ENCODE measurements at regions not wholly inside any gene's neighbourhood (a gene's known extent, or its start where the extent isn't known, plus 50 kb on each side); places are given as distances from the start of the nearest gene placed in this dataset.

GRCh38 chr11:38867338-38867737 is 2269.3 kb upstream of the RAG2 start:
- Mint-ChIP-seq H3K9me3 (peaks cover 85% of the 10 kb centered on the region), H3K4me3 (no peak overlapping the region), H3K27ac (no peak overlapping the region), H3K36me3 (peaks cover 73% of the 10 kb centered on the region), H3K4me1 (no peaks in the 10 kb centered on the region), H3K27me3 (ENCODE audit: low read depth) (no peaks in the 10 kb centered on the region; the same call in none of the 2 replicates)
- CTCF ChIA-PET: no interaction called here
- ATAC-seq: no peak
- TF ChIP-seq FOXP4 (CRISPR knock-in tag; IDR thresholded peaks at IDR 0.05): no peak
- no peak for TF ChIP-seq ZMAT4 (CRISPR knock-in tag; IDR thresholded peaks at IDR 0.05)
- no peak for TF ChIP-seq CREB1 (CRISPR knock-in tag; IDR thresholded peaks at IDR 0.05)
- no peak for TF ChIP-seq GABPB1 (CRISPR knock-in tag; IDR thresholded peaks at IDR 0.05)
- no peak for TF ChIP-seq ATF3 (CRISPR knock-in tag; conservative IDR thresholded peaks at IDR 0.05)
- TF ChIP-seq GRHL2 (CRISPR knock-in tag; IDR thresholded peaks at IDR 0.05; ENCODE audit: insufficient replicate concordance, severe bottlenecking): no peak
- TF ChIP-seq SP1 (CRISPR knock-in tag; conservative IDR thresholded peaks at IDR 0.05): no peak
- no peak for TF ChIP-seq MLX (CRISPR knock-in tag; IDR thresholded peaks at IDR 0.05)
- no peak for DNase-seq (ENCODE audit: low spot score)
- POLR2A ChIA-PET: no interaction called here

GRCh38 chr11:38865922-38866321 is 2267.9 kb upstream of the RAG2 start:
- no peak overlapping the region for H3K27ac Mint-ChIP-seq
- no peak overlapping the region for H3K4me3 Mint-ChIP-seq

More at GRCh38 chr11:38865922-38866321, 2267.9 kb upstream of the RAG2 start:
- ChIA-PET CTCF (no interaction called here), POLR2A (no interaction called here)
- Mint-ChIP-seq H3K4me1 (no peaks in the 10 kb centered on the region), H3K9me3 (peaks cover 87% of the 10 kb centered on the region), H3K36me3 (peaks cover 79% of the 10 kb centered on the region), H3K27me3 (ENCODE audit: low read depth) (no peaks in the 10 kb centered on the region; the same call in none of the 2 replicates)
- no peak for TF ChIP-seq USF1 (CRISPR knock-in tag; IDR thresholded peaks at IDR 0.05)
- no peak for TF ChIP-seq TCF7 (CRISPR knock-in tag; IDR thresholded peaks at IDR 0.05; ENCODE audit: low read depth)
- TF ChIP-seq ZMAT4 (CRISPR knock-in tag; IDR thresholded peaks at IDR 0.05): no peak
- TF ChIP-seq SOX15 (CRISPR knock-in tag; IDR thresholded peaks at IDR 0.05): no peak
- no peak for TF ChIP-seq E2F1 (CRISPR knock-in tag; IDR thresholded peaks at IDR 0.05)
- no peak for TF ChIP-seq ZBTB21 (CRISPR knock-in tag; IDR thresholded peaks at IDR 0.05; ENCODE audit: borderline replicate concordance)
- TF ChIP-seq FOXJ3 (CRISPR knock-in tag; IDR thresholded peaks at IDR 0.05; ENCODE audit: borderline replicate concordance): no peak
- no peak for TF ChIP-seq ETV6 (CRISPR knock-in tag; IDR thresholded peaks at IDR 0.05)
- no peak for TF ChIP-seq JAZF1 (CRISPR knock-in tag; IDR thresholded peaks at IDR 0.05)
- no peak for TF ChIP-seq ZNF512 (CRISPR knock-in tag; IDR thresholded peaks at IDR 0.05; ENCODE audit: borderline replicate concordance)
- no peak for TF ChIP-seq IRF2 (CRISPR knock-in tag; IDR thresholded peaks at IDR 0.05; ENCODE audit: borderline replicate concordance, low read depth)
- DNase-seq (ENCODE audit: low spot score) (no peak), ATAC-seq (no peak)

All from WTC11 (cell line).